ENCODE measurements at regions not wholly inside any gene's neighbourhood (a gene's known extent, or its start where the extent isn't known, plus 50 kb on each side); places are given as distances from the start of the nearest gene placed in this dataset.

- TF ChIP-seq, protein P1, sequence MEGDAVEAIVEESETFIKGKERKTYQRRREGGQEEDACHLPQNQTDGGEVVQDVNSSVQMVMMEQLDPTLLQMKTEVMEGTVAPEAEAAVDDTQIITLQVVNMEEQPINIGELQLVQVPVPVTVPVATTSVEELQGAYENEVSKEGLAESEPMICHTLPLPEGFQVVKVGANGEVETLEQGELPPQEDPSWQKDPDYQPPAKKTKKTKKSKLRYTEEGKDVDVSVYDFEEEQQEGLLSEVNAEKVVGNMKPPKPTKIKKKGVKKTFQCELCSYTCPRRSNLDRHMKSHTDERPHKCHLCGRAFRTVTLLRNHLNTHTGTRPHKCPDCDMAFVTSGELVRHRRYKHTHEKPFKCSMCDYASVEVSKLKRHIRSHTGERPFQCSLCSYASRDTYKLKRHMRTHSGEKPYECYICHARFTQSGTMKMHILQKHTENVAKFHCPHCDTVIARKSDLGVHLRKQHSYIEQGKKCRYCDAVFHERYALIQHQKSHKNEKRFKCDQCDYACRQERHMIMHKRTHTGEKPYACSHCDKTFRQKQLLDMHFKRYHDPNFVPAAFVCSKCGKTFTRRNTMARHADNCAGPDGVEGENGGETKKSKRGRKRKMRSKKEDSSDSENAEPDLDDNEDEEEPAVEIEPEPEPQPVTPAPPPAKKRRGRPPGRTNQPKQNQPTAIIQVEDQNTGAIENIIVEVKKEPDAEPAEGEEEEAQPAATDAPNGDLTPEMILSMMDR (IDR thresholded peaks at IDR 0.05) = no peak
- no peak for TF ChIP-seq POLR2A (IDR thresholded peaks at IDR 0.05)
These were observed 335.5 kb downstream of the ALG10 start for GRCh38 chr12:34357791-34358190.
